HEK293T (cell line): ENCODE measurements at regions not wholly inside any gene's neighbourhood (a gene's known extent, or its start where the extent isn't known, plus 50 kb on each side); places are given as distances from the start of the nearest gene placed in this dataset.

Experiments used
- BHLHE40 ChIP-seq: fragments of 450-650 bp; IDR thresholded peaks from 2 replicates; pipeline ENCODE4 v1.6.1; 2016; ENCODE audit warnings: mild to moderate bottlenecking, moderate library complexity, borderline replicate concordance
- CTBP1 ChIP-seq: fragments of 450-650 bp; IDR thresholded peaks from 2 replicates; pipeline ENCODE4 v1.6.1; 2016; ENCODE audit warnings: borderline replicate concordance
- HDGF ChIP-seq: fragments of 450-650 bp; IDR thresholded peaks from 2 replicates; pipeline ENCODE4 v1.6.1; 2017; ENCODE audit warnings: antibody characterized with exemption, borderline replicate concordance
- L3MBTL2 ChIP-seq: fragments of 450-650 bp; conservative IDR thresholded peaks from 2 replicates; pipeline ENCODE4 v1.6.1; 2016; ENCODE audit warnings: mild to moderate bottlenecking
- TF ChIP-seq, protein P1 (sequence below): fragments of 450-650 bp; IDR thresholded peaks from 2 replicates; pipeline ENCODE4 v1.6.1; 2016

DNA sequence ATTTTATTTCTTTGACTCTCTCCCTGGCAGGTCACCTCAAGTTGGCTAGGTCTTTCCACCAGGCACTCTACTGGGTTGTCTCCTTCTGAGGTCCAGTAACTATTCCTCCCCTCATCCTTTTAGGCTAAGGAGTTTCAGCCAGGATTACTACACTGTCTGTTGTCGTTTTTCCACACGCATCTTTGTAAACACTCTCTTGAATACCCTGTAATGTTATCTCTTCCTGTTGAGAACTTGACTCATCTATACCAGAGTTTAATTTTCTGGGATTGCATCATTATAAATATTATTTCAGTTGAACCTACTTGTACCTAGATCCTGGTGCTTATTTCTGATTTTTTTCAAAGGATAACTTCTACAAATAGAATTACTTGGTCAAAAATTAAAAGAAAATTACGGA, 138.3 kb downstream of the SQOR start:
- TF ChIP-seq HDGF (no peak), L3MBTL2 (no peak), CTBP1 (no peak), BHLHE40 (no peak)
- TF ChIP-seq, protein P1, sequence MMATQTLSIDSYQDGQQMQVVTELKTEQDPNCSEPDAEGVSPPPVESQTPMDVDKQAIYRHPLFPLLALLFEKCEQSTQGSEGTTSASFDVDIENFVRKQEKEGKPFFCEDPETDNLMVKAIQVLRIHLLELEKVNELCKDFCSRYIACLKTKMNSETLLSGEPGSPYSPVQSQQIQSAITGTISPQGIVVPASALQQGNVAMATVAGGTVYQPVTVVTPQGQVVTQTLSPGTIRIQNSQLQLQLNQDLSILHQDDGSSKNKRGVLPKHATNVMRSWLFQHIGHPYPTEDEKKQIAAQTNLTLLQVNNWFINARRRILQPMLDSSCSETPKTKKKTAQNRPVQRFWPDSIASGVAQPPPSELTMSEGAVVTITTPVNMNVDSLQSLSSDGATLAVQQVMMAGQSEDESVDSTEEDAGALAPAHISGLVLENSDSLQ, result no peak
